ENCODE measurements at regions not wholly inside any gene's neighbourhood (a gene's known extent, or its start where the extent isn't known, plus 50 kb on each side); places are given as distances from the start of the nearest gene placed in this dataset.

DNA sequence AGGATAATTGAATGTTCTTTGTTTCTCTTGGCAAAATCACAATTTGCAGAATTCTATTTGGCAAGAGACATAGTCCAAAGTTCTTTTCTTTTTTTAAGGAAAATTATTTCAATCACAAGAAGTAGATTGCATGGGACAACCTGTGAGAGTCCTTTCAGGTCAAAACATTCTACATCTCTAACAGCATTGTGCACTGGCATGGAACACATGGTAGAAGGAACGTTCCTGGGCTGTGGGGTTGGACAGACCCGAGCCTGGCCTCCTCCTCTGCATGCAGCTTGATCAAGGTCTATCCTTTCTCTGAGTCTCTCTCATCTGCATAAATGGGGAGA lies 88.6 kb upstream of the CPSF6 start:
- no peak overlapping the region for H2BK12ac ChIP-seq (ENCODE audit: low read depth, low read length)
- no peak overlapping the region for H2AFZ ChIP-seq (ENCODE audit: low read length)
- H3K14ac ChIP-seq (ENCODE audit: insufficient read length) = no peak overlapping the region
- no peak overlapping the region for H3K56ac ChIP-seq (replicated peaks; ENCODE audit: insufficient read length, low read depth, low read length)
- FAIRE-seq = no peak
- no peak overlapping the region for H2AK5ac ChIP-seq (ENCODE audit: low read depth, low read length)
- no peak overlapping the region for H3K18ac ChIP-seq (ENCODE audit: extremely low read depth, low read length)
- no peak overlapping the region for H2BK5ac ChIP-seq (ENCODE audit: low read depth, low read length)
- H3K36me3 ChIP-seq (ENCODE audit: control insufficient read depth in 2 of 4, insufficient read depth in 4 of 4, low read length in 3 of 4) = no peaks in the 10 kb centered on the region
- TF ChIP-seq JUN (IDR thresholded peaks at IDR 0.05; ENCODE audit: low read depth, low read length) (no peak), EGR1 (IDR thresholded peaks at IDR 0.05; ENCODE audit: borderline replicate concordance, low read depth, low read length) (no peak), SP1 (IDR thresholded peaks at IDR 0.05; ENCODE audit: low read depth, low read length) (no peak), SIX5 (IDR thresholded peaks at IDR 0.05; ENCODE audit: low read depth, low read length) (no peak), RBBP5 (IDR thresholded peaks at IDR 0.05; ENCODE audit: borderline replicate concordance, low read depth, low read length) (no peak), HDAC2 (IDR thresholded peaks at IDR 0.05; ENCODE audit: borderline replicate concordance in 1 of 2, low read depth in 2 of 2, low read length in 2 of 2) (no peak), PHF8 (conservative IDR thresholded peaks at IDR 0.05; ENCODE audit: low read depth, low read length) (no peak), CEBPB (IDR thresholded peaks at IDR 0.05; ENCODE audit: low read depth, low read length) (no peak), SIRT6 (IDR thresholded peaks at IDR 0.05; ENCODE audit: low read length) (no peak), CTBP2 (IDR thresholded peaks at IDR 0.05; ENCODE audit: borderline replicate concordance, insufficient read depth, insufficient read length, low read length) (no peak), BRCA1 (IDR thresholded peaks at IDR 0.05; ENCODE audit: low read depth, low read length) (no peak)
- TF ChIP-seq, protein P1, sequence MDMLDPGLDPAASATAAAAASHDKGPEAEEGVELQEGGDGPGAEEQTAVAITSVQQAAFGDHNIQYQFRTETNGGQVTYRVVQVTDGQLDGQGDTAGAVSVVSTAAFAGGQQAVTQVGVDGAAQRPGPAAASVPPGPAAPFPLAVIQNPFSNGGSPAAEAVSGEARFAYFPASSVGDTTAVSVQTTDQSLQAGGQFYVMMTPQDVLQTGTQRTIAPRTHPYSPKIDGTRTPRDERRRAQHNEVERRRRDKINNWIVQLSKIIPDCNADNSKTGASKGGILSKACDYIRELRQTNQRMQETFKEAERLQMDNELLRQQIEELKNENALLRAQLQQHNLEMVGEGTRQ (IDR thresholded peaks at IDR 0.05; ENCODE audit: low read length) = no peak
- TF ChIP-seq, protein P2, sequence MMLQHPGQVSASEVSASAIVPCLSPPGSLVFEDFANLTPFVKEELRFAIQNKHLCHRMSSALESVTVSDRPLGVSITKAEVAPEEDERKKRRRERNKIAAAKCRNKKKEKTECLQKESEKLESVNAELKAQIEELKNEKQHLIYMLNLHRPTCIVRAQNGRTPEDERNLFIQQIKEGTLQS (IDR thresholded peaks at IDR 0.05; ENCODE audit: insufficient read depth, low read depth, low read length) = no peak
- H3K27ac ChIP-seq (ENCODE audit: low read depth, low read length) = no peak overlapping the region
- no peak overlapping the region for H2BK120ac ChIP-seq (replicated peaks; ENCODE audit: low read depth, low read length)
- no peaks in the 10 kb centered on the region for H3K27me3 ChIP-seq (replicated peaks in 1 of 4; ENCODE audit: control insufficient read depth in 3 of 4, extremely low read depth in 1 of 4, insufficient read depth in 3 of 4, low read length in 3 of 4)
- H3K23ac ChIP-seq (ENCODE audit: insufficient read length) = no peak overlapping the region
- ChIA-PET CTCF (ENCODE audit: partially characterized antibody) (interaction anchor here (0.6 kb wide), 1 partner anchor 435 kb away, joined by 4 read pairs; the partner anchor contains the start of gene CCT2), POLR2A (ENCODE audit: partially characterized antibody) (no interaction called here)
- no peak overlapping the region for H3K4me2 ChIP-seq (ENCODE audit: insufficient read depth in 1 of 2, low read depth in 2 of 2, low read length in 2 of 2)
- H3K79me1 ChIP-seq (ENCODE audit: low read depth, low read length) = no peaks in the 10 kb centered on the region
- no peak overlapping the region for H3K4ac ChIP-seq (replicated peaks; ENCODE audit: insufficient read length, low read depth, low read length)
- 81% methylated on average over 2 of the region's 2 CpGs; no CpG with 5 or more reads in 1 of the 2 experiments for WGBS, 2 experiments (ENCODE audit: extremely low coverage in 1 of 2, insufficient coverage in 1 of 2, insufficient read length in 1 of 2, insufficient replicate concordance in 2 of 2, low coverage in 1 of 2, low lambda C conversion rate in 2 of 2, missing lambda C conversion rate in 1 of 2)
- H4K8ac ChIP-seq (ENCODE audit: extremely low read depth, insufficient read depth, low read length) = no peak overlapping the region
- H3K79me2 ChIP-seq (ENCODE audit: control insufficient read depth in 1 of 2, insufficient read depth in 2 of 2, low read length in 2 of 2) = no peaks in the 10 kb centered on the region
- no peak overlapping the region for H4K5ac ChIP-seq (ENCODE audit: insufficient read length, low read depth, low read length)
- H3K23me2 ChIP-seq (ENCODE audit: low read depth, low read length) = no peaks in the 10 kb centered on the region
- DNase-seq (ENCODE audit: low read depth in 1 of 2, low spot score in 2 of 2) = no peak
- no peak overlapping the region for H3K4me3 ChIP-seq (ENCODE audit: extremely low read depth in 1 of 4, insufficient read depth in 2 of 4, low read depth in 3 of 4, low read length in 4 of 4)
- H4K20me1 ChIP-seq (replicated peaks in 1 of 2; ENCODE audit: control insufficient read depth in 1 of 2, insufficient read depth in 2 of 2, low read length in 2 of 2) = no peaks in the 10 kb centered on the region
- H3K9me3 ChIP-seq (ENCODE audit: insufficient read depth in 2 of 2, low read depth in 1 of 2, low read length in 1 of 2) = no peaks in the 10 kb centered on the region
- H2BK15ac ChIP-seq (ENCODE audit: low read length) = no peak overlapping the region
- H3K4me1 ChIP-seq (replicated peaks in 1 of 4; ENCODE audit: control insufficient read depth in 3 of 4, insufficient read depth in 4 of 4, low read length in 3 of 4) = peaks cover 0 to 2% (median under 1%) of the 10 kb centered on the region in 4 experiments; a peak in 1 of 7 replicates
- no peak overlapping the region for H3K9ac ChIP-seq (replicated peaks in 1 of 4; ENCODE audit: extremely low read depth in 1 of 4, low read depth in 3 of 4, low read length in 3 of 4)
- no peak overlapping the region for H2BK20ac ChIP-seq (ENCODE audit: low read length)
- no peak overlapping the region for H4K91ac ChIP-seq (replicated peaks; ENCODE audit: insufficient read length, low read length)
